ENCODE measurements at regions not wholly inside any gene's neighbourhood (a gene's known extent, or its start where the extent isn't known, plus 50 kb on each side); places are given as distances from the start of the nearest gene placed in this dataset.

DNA sequence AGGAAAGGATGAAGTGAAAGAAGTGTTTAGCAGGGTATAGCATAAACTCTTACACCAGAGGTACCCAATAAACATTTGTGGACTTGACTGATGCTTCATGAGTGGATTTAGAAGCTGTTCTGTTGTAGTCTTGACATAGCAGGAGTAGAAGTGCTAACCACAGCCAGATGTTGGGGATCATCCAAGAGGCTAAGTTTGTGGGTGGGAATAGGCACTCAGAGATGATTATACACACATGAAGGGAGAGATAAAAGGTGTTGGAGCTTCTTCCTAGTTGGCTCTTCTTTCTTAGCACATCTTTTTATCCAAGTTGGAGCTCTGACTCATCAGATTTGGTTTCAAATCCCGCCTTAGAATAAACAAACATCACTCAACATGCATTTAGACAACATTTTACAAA is 166.7 kb upstream of the E2F7 start:
- WGBS (ENCODE audit: insufficient coverage), result 65% methylated on average over 1 of the region's 1 CpG
- Histone ChIP-seq H3K27me3 (ENCODE audit: control insufficient read depth, insufficient read depth, low read length) (no peaks in the 10 kb centered on the region), H3K9me3 (ENCODE audit: control insufficient read depth, insufficient read depth, low read length) (no peaks in the 10 kb centered on the region), H3K36me3 (ENCODE audit: control insufficient read depth, insufficient read depth, low read length) (no peaks in the 10 kb centered on the region), H3K27ac (ENCODE audit: low read length) (no peak overlapping the region), H3K4me3 (ENCODE audit: low read length) (no peak overlapping the region), H3K4me1 (ENCODE audit: control insufficient read depth, insufficient read depth, low read length) (no peaks in the 10 kb centered on the region)
- Mint-ChIP-seq H3K27ac (no peak overlapping the region), H3K27me3 (ENCODE audit: low read depth in 2 of 2) (no peaks in the 10 kb centered on the region), H3K4me1 (no peaks in the 10 kb centered on the region), H3K4me3 (no peak overlapping the region), H3K9me3 (peaks cover 10 to 15% of the 10 kb centered on the region in 2 donors), H3K36me3 (no peaks in the 10 kb centered on the region)
- intact Hi-C loops (cut with micrococcal nuclease), result no loop called here
- no peak for DNase-seq
- TF ChIP-seq, protein P1, sequence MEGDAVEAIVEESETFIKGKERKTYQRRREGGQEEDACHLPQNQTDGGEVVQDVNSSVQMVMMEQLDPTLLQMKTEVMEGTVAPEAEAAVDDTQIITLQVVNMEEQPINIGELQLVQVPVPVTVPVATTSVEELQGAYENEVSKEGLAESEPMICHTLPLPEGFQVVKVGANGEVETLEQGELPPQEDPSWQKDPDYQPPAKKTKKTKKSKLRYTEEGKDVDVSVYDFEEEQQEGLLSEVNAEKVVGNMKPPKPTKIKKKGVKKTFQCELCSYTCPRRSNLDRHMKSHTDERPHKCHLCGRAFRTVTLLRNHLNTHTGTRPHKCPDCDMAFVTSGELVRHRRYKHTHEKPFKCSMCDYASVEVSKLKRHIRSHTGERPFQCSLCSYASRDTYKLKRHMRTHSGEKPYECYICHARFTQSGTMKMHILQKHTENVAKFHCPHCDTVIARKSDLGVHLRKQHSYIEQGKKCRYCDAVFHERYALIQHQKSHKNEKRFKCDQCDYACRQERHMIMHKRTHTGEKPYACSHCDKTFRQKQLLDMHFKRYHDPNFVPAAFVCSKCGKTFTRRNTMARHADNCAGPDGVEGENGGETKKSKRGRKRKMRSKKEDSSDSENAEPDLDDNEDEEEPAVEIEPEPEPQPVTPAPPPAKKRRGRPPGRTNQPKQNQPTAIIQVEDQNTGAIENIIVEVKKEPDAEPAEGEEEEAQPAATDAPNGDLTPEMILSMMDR (IDR thresholded peaks at IDR 0.05), result no peak
- no peak for ATAC-seq

DNA sequence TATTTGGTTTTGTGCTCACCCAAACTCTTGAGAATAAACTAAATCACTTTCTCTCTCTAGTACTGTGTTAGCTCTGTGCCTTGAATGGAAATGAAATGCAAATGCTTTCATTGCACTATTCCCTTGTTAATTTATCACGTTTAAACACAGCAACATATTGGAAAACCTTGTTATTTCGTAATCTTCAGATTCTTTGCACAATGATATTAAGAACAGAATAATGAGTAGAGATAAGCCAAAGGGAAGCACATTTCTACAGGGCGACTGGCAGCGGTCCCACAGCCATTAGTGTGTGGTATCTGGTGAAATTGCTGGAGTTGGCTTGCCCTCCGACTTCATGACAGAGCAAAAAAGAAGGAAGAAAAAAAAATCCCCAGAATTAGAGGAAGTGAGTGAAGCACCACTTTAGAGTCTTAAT is 166.1 kb upstream of the E2F7 start:
- no peaks in the 10 kb centered on the region for H3K9me3 ChIP-seq (ENCODE audit: control insufficient read depth, insufficient read depth, low read length)
- intact Hi-C loops (cut with micrococcal nuclease), result no loop called here
- Mint-ChIP-seq H3K4me3 (no peak overlapping the region), H3K4me1 (no peaks in the 10 kb centered on the region), H3K36me3 (no peaks in the 10 kb centered on the region), H3K27ac (no peak overlapping the region), H3K27me3 (ENCODE audit: low read depth in 2 of 2) (no peaks in the 10 kb centered on the region), H3K9me3 (peaks cover 7 to 15% of the 10 kb centered on the region in 2 donors)
- H3K4me1 ChIP-seq (ENCODE audit: control insufficient read depth, insufficient read depth, low read length), result no peaks in the 10 kb centered on the region
- DNase-seq (no peak), ATAC-seq (no peak)
- no peaks in the 10 kb centered on the region for H3K36me3 ChIP-seq (ENCODE audit: control insufficient read depth, insufficient read depth, low read length)
- TF ChIP-seq, protein P1 (IDR thresholded peaks at IDR 0.05), result no peak
- no peak overlapping the region for H3K4me3 ChIP-seq (ENCODE audit: low read length)
- WGBS (ENCODE audit: insufficient coverage), result 0% methylated on average over 3 of the region's 5 CpGs
- H3K27ac ChIP-seq (ENCODE audit: low read length), result no peak overlapping the region
- no peaks in the 10 kb centered on the region for H3K27me3 ChIP-seq (ENCODE audit: control insufficient read depth, insufficient read depth, low read length)

DNA sequence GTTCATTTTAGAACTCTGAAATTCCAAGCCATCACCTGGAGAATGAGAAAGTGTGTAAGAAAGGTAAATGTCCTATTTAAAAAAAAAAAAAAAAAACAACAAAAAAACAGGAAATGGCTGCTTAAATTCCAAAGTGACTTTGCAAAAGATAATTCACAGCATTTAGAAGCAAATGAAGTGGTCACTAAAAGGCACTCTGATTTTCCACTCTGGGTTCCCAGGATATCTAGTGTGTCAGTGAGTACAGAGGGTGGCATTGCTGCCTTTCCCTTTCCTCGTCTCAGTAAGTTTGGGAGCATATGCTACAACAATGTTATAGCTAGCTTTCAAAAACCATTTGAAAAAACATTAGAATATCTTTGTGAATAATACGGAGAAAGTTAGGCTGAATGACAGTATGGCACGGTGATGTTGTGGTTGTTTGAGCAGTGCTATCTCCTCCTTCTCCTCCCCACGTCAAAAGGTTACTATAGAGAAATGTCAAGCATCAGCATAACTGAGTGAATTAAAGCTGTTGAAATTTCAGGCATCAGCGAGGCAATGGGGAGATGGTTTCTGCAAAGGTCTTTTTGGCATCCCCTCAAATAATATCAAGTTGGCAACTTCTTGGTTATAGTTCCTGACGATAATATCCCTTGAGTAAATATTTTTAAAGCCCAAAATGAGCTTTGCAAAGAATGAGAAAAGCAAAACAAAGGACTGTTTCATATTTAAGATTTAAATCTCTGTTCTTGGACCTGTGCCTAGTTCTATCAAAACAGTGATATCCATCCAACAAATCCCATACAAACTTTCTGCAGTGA is 164.5 kb upstream of the E2F7 start:
- H3K36me3 ChIP-seq (ENCODE audit: control insufficient read depth, insufficient read depth, low read length), result no peaks in the 10 kb centered on the region
- no peaks in the 10 kb centered on the region for H3K4me1 ChIP-seq (ENCODE audit: control insufficient read depth, insufficient read depth, low read length)
- Mint-ChIP-seq H3K27me3 (ENCODE audit: low read depth in 2 of 2) (no peaks in the 10 kb centered on the region), H3K36me3 (no peaks in the 10 kb centered on the region), H3K4me1 (no peaks in the 10 kb centered on the region), H3K27ac (no peak overlapping the region), H3K4me3 (no peak overlapping the region), H3K9me3 (peaks cover 2 to 10% of the 10 kb centered on the region in 2 donors)
- 100% methylated on average over 1 of the region's 6 CpGs for WGBS (ENCODE audit: insufficient coverage)
- ATAC-seq (no peak), DNase-seq (no peak)
- TF ChIP-seq, protein P1 (IDR thresholded peaks at IDR 0.05), result no peak
- no peaks in the 10 kb centered on the region for H3K9me3 ChIP-seq (ENCODE audit: control insufficient read depth, insufficient read depth, low read length)
- no peak overlapping the region for H3K4me3 ChIP-seq (ENCODE audit: low read length)
- no peak overlapping the region for H3K27ac ChIP-seq (ENCODE audit: low read length)
- intact Hi-C loops (cut with micrococcal nuclease), result no loop called here
- no peaks in the 10 kb centered on the region for H3K27me3 ChIP-seq (ENCODE audit: control insufficient read depth, insufficient read depth, low read length)

DNA sequence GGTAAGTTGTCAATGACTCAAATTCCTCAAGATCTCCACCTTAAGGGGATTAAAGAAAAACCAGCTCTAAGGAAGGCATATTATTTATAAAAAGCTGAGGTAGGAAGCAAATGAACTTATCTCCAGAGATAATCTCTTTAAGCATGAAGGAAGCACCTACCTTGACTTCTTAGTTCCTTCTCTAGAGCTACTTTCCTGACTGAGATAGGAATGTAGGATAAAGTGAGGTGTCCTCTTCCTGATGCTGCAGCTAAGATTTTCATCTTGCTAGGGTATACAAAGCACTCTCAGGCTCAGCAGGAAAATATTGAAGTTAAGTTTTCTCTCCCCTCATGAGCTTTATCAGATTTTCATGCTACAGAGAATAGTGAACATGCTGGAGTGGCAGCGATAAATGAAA is 163.0 kb upstream of the E2F7 start:
- no peak overlapping the region for H3K27ac ChIP-seq (ENCODE audit: low read length)
- H3K27me3 ChIP-seq (ENCODE audit: control insufficient read depth, insufficient read depth, low read length), result no peaks in the 10 kb centered on the region
- no CpG with 5 or more reads among the region's 1 CpG for WGBS (ENCODE audit: insufficient coverage)
- H3K27ac Mint-ChIP-seq, result no peak overlapping the region
- H3K36me3 ChIP-seq (ENCODE audit: control insufficient read depth, insufficient read depth, low read length), result no peaks in the 10 kb centered on the region
- intact Hi-C loops (cut with micrococcal nuclease), result no loop called here
- H3K9me3 ChIP-seq (ENCODE audit: control insufficient read depth, insufficient read depth, low read length), result no peaks in the 10 kb centered on the region
- H3K27me3 Mint-ChIP-seq (ENCODE audit: low read depth in 2 of 2), result no peaks in the 10 kb centered on the region
- H3K4me3 Mint-ChIP-seq, result no peak overlapping the region
- no peak for ATAC-seq
- H3K4me3 ChIP-seq (ENCODE audit: low read length), result no peak overlapping the region
- DNase-seq, result no peak
- no peaks in the 10 kb centered on the region for H3K36me3 Mint-ChIP-seq
- TF ChIP-seq, protein P1 (IDR thresholded peaks at IDR 0.05), result no peak
- no peaks in the 10 kb centered on the region for H3K4me1 Mint-ChIP-seq
- H3K9me3 Mint-ChIP-seq, result peaks cover 5 to 8% of the 10 kb centered on the region in 2 donors
- no peaks in the 10 kb centered on the region for H3K4me1 ChIP-seq (ENCODE audit: control insufficient read depth, insufficient read depth, low read length)
